ENCODE measurements at regions not wholly inside any gene's neighbourhood (a gene's known extent, or its start where the extent isn't known, plus 50 kb on each side); places are given as distances from the start of the nearest gene placed in this dataset.

GRCh38 chr2:17258861-17259260 is 259.4 kb downstream of the RAD51AP2 start:
- ATAC-seq (no peak), FAIRE-seq (no peak), DNase-seq (ENCODE audit: low read depth, low spot score) (no peak)
- Histone ChIP-seq H3K79me2 (ENCODE audit: control insufficient read depth, insufficient read depth, low read length) (no peaks in the 10 kb centered on the region), H3K4me1 (ENCODE audit: control insufficient read depth, insufficient read depth, low read length) (no peaks in the 10 kb centered on the region), H3K9ac (ENCODE audit: control insufficient read depth, insufficient read depth, low read length) (no peak overlapping the region), H3K9me3 (replicated peaks; ENCODE audit: control insufficient read depth, insufficient read depth, low read length) (no peaks in the 10 kb centered on the region), H3K27me3 (replicated peaks in 1 of 2; ENCODE audit: control insufficient read depth in 2 of 2, insufficient read depth in 2 of 2, low read length in 1 of 2) (no peaks in the 10 kb centered on the region), H3K4me2 (ENCODE audit: control insufficient read depth, insufficient read depth) (no peak overlapping the region), H4K20me1 (ENCODE audit: control insufficient read depth, insufficient read depth) (no peaks in the 10 kb centered on the region), H3K4me3 (no peak overlapping the region), H3K27ac (ENCODE audit: control insufficient read depth, insufficient read depth) (no peak overlapping the region), H3K36me3 (ENCODE audit: control insufficient read depth in 2 of 2, insufficient read depth in 2 of 2, low read length in 1 of 2) (no peaks in the 10 kb centered on the region), H2AFZ (ENCODE audit: control insufficient read depth, low read depth, low read length) (no peak overlapping the region)
- no TSS peak for BruUV-seq (replicated peaks)
- WGBS (ENCODE audit: insufficient coverage, insufficient replicate concordance, low lambda C conversion rate, missing lambda C conversion rate): 20% methylated on average over 2 of the region's 2 CpGs
- in situ Hi-C loops (cut with MboI) (no loop called here), intact Hi-C loops (cut with micrococcal nuclease; ENCODE audit: unreplicated experiment) (no loop called here)
- ChIA-PET CTCF (no interaction called here), SMC1A (ENCODE audit: uncharacterized antibody, unreplicated experiment) (no interaction called here), RAD21 (ENCODE audit: unreplicated experiment) (no interaction called here), POLR2A (no interaction called here)
- no peak for TF ChIP-seq HCFC1 (IDR thresholded peaks at IDR 0.05; ENCODE audit: low read length)
- TF ChIP-seq NR2C1 (IDR thresholded peaks at IDR 0.05): no peak
- TF ChIP-seq BMI1 (IDR thresholded peaks at IDR 0.05; ENCODE audit: borderline replicate concordance): no peak
- no peak for TF ChIP-seq SKIL (IDR thresholded peaks at IDR 0.05; ENCODE audit: low read depth, poor library complexity, severe bottlenecking)
- TF ChIP-seq MLLT1 (IDR thresholded peaks at IDR 0.05): no peak
- no peak for TF ChIP-seq NBN (IDR thresholded peaks at IDR 0.05)
- TF ChIP-seq ZNF592 (IDR thresholded peaks at IDR 0.05): no peak
- no peak for TF ChIP-seq IRF5 (IDR thresholded peaks at IDR 0.05; ENCODE audit: borderline replicate concordance)
- no peak for TF ChIP-seq PBX3 (IDR thresholded peaks at IDR 0.05; ENCODE audit: insufficient replicate concordance, low read depth, low read length)
- TF ChIP-seq CHD1 (IDR thresholded peaks at IDR 0.05; ENCODE audit: low read depth, low read length): no peak
- TF ChIP-seq HSF1 (IDR thresholded peaks at IDR 0.05; ENCODE audit: low read depth, low read length): no peak
- no peak for TF ChIP-seq NFYB (IDR thresholded peaks at IDR 0.05; ENCODE audit: insufficient read depth, low read depth, low read length)
- no peak for TF ChIP-seq ZZZ3 (IDR thresholded peaks at IDR 0.05; ENCODE audit: control insufficient read depth, insufficient read length, low read depth)
